ENCODE measurements at regions not wholly inside any gene's neighbourhood (a gene's known extent, or its start where the extent isn't known, plus 50 kb on each side); places are given as distances from the start of the nearest gene placed in this dataset.

DNA sequence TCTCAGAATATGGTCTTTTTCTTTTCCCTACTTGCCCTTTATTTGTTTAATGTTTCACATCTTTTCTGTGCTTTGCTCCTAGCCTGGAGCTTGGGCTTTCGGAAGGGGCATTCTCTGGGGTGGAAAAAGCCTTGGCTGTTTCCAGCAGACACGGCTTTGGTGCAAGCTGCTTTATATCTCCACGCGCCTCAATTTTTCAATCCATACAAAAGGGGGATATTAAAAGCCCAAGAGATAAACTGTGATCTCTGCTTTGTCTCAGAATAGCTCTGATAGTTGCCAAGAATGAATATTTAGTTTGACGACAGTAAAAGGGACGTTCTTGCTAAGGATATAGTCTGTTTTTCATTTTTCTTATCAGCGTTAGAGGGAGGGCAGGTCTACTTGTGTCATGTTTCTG, 194.0 kb upstream of the KIRREL3 start:
- H3K9ac ChIP-seq (replicated peaks; ENCODE audit: extremely low read depth, insufficient read depth, low read length): no peak overlapping the region
- no peaks in the 10 kb centered on the region for H3K9me3 ChIP-seq (replicated peaks; ENCODE audit: control insufficient read depth, insufficient read depth, low read length)
- no peaks in the 10 kb centered on the region for H3K4me1 ChIP-seq (ENCODE audit: control insufficient read depth, extremely low read depth, insufficient read depth, low read length)
- intact Hi-C loops (cut with micrococcal nuclease) (no loop called here), dilution Hi-C loops (cut with MboI; ENCODE audit: extremely low pct_ligation_motif_present, low sequenced_read_pairs) (no loop called here)
- DNase-seq (ENCODE audit: low read depth, low spot score): no peak
- no peak overlapping the region for H3K4me3 ChIP-seq (replicated peaks in 1 of 3; ENCODE audit: insufficient read depth in 1 of 3, low read depth in 1 of 3, low read length in 3 of 3)
- CTCF ChIA-PET: no interaction called here
- H3K79me2 ChIP-seq (ENCODE audit: control insufficient read depth, insufficient read depth, low read length): no peaks in the 10 kb centered on the region
- H3K27ac ChIP-seq (ENCODE audit: insufficient read depth, low read depth, low read length): no peak overlapping the region
- no peaks in the 10 kb centered on the region for H3K27me3 ChIP-seq (ENCODE audit: control insufficient read depth in 2 of 2, insufficient read depth in 2 of 2, low read length in 2 of 2)
- no peaks in the 10 kb centered on the region for H3K9me1 ChIP-seq (replicated peaks; ENCODE audit: control insufficient read depth, extremely low read depth, insufficient read depth, low read length)
- no peak overlapping the region for H3K4me2 ChIP-seq (ENCODE audit: insufficient read depth, low read length)
- TF ChIP-seq FOS (IDR thresholded peaks at IDR 0.05; ENCODE audit: borderline replicate concordance, insufficient read depth, low read length) (no peak), JUN (IDR thresholded peaks at IDR 0.05; ENCODE audit: borderline replicate concordance, insufficient read depth, insufficient read length, low read depth) (no peak), POLR2AphosphoS5 (IDR thresholded peaks at IDR 0.05; ENCODE audit: insufficient read depth, low read depth, low read length) (no peak)
- POLR2A ChIA-PET: no interaction called here
- no peaks in the 10 kb centered on the region for H4K20me1 ChIP-seq (replicated peaks; ENCODE audit: control insufficient read depth, extremely low read depth, insufficient read depth, low read length)
- H3K36me3 ChIP-seq (ENCODE audit: control insufficient read depth in 2 of 2, extremely low read depth in 1 of 2, insufficient read depth in 2 of 2, low read length in 2 of 2): no peaks in the 10 kb centered on the region
- no TSS peak for BruUV-seq (replicated peaks)
- no peak overlapping the region for H2AFZ ChIP-seq (ENCODE audit: low read depth, low read length)
- FAIRE-seq: no peak

DNA sequence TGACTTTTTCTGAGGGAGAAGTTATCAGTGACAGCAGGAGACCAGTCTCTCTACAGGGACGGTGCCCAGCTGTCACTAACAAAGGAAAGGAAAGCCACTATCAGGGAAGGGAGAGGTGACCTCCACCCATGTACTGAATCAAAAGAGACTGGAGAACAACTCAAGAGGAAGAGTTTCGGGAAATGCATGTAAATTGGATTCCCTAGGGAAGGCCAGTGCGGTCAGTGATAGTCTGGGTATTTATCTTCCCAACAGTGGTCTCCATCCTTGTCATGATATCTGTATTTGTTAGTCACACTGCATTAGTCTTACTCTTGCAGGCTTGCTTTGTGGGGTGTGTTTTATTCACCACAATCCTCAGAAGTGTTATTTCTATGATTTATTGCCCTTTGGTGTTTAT, 193.4 kb upstream of the KIRREL3 start:
- no peaks in the 10 kb centered on the region for H3K27me3 ChIP-seq (ENCODE audit: control insufficient read depth in 2 of 2, insufficient read depth in 2 of 2, low read length in 2 of 2)
- no peaks in the 10 kb centered on the region for H3K9me1 ChIP-seq (replicated peaks; ENCODE audit: control insufficient read depth, extremely low read depth, insufficient read depth, low read length)
- BruUV-seq (replicated peaks): no TSS peak
- intact Hi-C loops (cut with micrococcal nuclease) (no loop called here), dilution Hi-C loops (cut with MboI; ENCODE audit: extremely low pct_ligation_motif_present, low sequenced_read_pairs) (no loop called here)
- no peaks in the 10 kb centered on the region for H3K9me3 ChIP-seq (replicated peaks; ENCODE audit: control insufficient read depth, insufficient read depth, low read length)
- H3K4me2 ChIP-seq (ENCODE audit: insufficient read depth, low read length): no peak overlapping the region
- H3K27ac ChIP-seq (ENCODE audit: insufficient read depth, low read depth, low read length): no peak overlapping the region
- no peaks in the 10 kb centered on the region for H3K4me1 ChIP-seq (ENCODE audit: control insufficient read depth, extremely low read depth, insufficient read depth, low read length)
- no peaks in the 10 kb centered on the region for H3K79me2 ChIP-seq (ENCODE audit: control insufficient read depth, insufficient read depth, low read length)
- H2AFZ ChIP-seq (ENCODE audit: low read depth, low read length): no peak overlapping the region
- FAIRE-seq (no peak), DNase-seq (ENCODE audit: low read depth, low spot score) (no peak)
- CTCF ChIA-PET: no interaction called here
- no peaks in the 10 kb centered on the region for H3K36me3 ChIP-seq (ENCODE audit: control insufficient read depth in 2 of 2, extremely low read depth in 1 of 2, insufficient read depth in 2 of 2, low read length in 2 of 2)
- TF ChIP-seq MAX (IDR thresholded peaks at IDR 0.05; ENCODE audit: insufficient read depth, insufficient read length) (no peak), EZH2 (IDR thresholded peaks at IDR 0.05; ENCODE audit: borderline replicate concordance, low read depth, low read length, severe bottlenecking) (no peak), FOS (IDR thresholded peaks at IDR 0.05; ENCODE audit: borderline replicate concordance, insufficient read depth, low read length) (no peak), POLR2A (IDR thresholded peaks at IDR 0.05; ENCODE audit: low read depth, low read length) (no peak), GATA2 (IDR thresholded peaks at IDR 0.05; ENCODE audit: insufficient read depth, insufficient read length, low read depth, low read length) (no peak), JUN (IDR thresholded peaks at IDR 0.05; ENCODE audit: borderline replicate concordance, insufficient read depth, insufficient read length, low read depth) (no peak), MYC (IDR thresholded peaks at IDR 0.05; ENCODE audit: low read depth, low read length) (no peak), CTCF (IDR thresholded peaks at IDR 0.05; ENCODE audit: extremely low read depth in 1 of 2, insufficient read depth in 1 of 2, low read depth in 1 of 2, low read length in 2 of 2) (no peak), POLR2AphosphoS5 (IDR thresholded peaks at IDR 0.05; ENCODE audit: insufficient read depth, low read depth, low read length) (no peak)
- H3K4me3 ChIP-seq (replicated peaks in 1 of 3; ENCODE audit: insufficient read depth in 1 of 3, low read depth in 1 of 3, low read length in 3 of 3): no peak overlapping the region
- no peak overlapping the region for H3K9ac ChIP-seq (replicated peaks; ENCODE audit: extremely low read depth, insufficient read depth, low read length)
- no peaks in the 10 kb centered on the region for H4K20me1 ChIP-seq (replicated peaks; ENCODE audit: control insufficient read depth, extremely low read depth, insufficient read depth, low read length)
- POLR2A ChIA-PET: no interaction called here

All from endothelial cell of umbilical vein (primary cell).